Muscle layer of colon (tissue), 2 donors: ENCODE measurements at regions not wholly inside any gene's neighbourhood (a gene's known extent, or its start where the extent isn't known, plus 50 kb on each side); places are given as distances from the start of the nearest gene placed in this dataset.
"Not testable (repeated sequence)": the region's sequence is repeated elsewhere in the genome, so short reads cannot be mapped to it uniquely, and the experiment has no call there.

Experiments
- H3K27ac ChIP-seq: one replicate; pipeline ENCODE4 v1.7.0; 2013; ENCODE audit warnings: low read depth, mild to moderate bottlenecking, low read length, moderate library complexity
- H3K27me3 ChIP-seq, 2 donors: one replicate each; pipeline ENCODE4 v1.7.0; 2013; ENCODE audit warnings: low read length in 2 of 2, mild to moderate bottlenecking in 2 of 2; ENCODE audit not compliant: insufficient read depth in 2 of 2, control insufficient read depth in 1 of 2
- H3K36me3 ChIP-seq: one replicate; pipeline ENCODE4 v1.7.0; 2013; ENCODE audit warnings: mild to moderate bottlenecking, low read length; ENCODE audit not compliant: insufficient read depth
- H3K4me1 ChIP-seq: one replicate; pipeline ENCODE4 v1.7.0; 2013; ENCODE audit warnings: mild to moderate bottlenecking, low read length; ENCODE audit not compliant: insufficient read depth
- H3K4me3 ChIP-seq, 2 donors: one replicate each; pipeline ENCODE4 v1.7.0; 2013; ENCODE audit warnings: low read length in 2 of 2, low read depth in 1 of 2, mild to moderate bottlenecking in 1 of 2, moderate library complexity in 1 of 2
- H3K9ac ChIP-seq: one replicate; pipeline ENCODE4 v1.7.0; 2013; ENCODE audit warnings: low read length
- H3K9me3 ChIP-seq: one replicate; pipeline ENCODE4 v1.7.0; 2013; ENCODE audit warnings: mild to moderate bottlenecking, low read length
- donor health status: abdominal sarcoma.
- donor health status: Adenocarcinoma of cecum.

DNA sequence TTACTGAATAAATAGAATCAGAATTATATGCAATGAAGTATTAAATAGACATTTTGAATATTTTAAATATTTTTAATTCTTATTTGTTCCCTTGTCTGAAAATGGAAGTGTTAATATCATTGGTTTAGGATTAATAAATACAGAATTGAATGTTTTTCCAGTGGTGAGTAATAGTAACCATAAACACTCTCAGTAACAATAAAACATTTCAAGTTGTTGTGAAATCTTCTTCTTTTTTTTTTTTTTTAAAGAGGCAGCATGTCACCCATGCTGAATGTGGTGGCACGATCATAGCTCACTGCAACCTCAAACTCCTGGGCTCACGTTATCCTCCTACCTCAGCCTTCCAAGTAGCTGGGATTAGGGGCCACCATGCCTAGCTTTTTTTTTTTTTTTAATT is 86.2 kb upstream of the ZBTB18 start:
- H3K9me3 ChIP-seq: no peaks in the 10 kb centered on the region
- H3K4me1 ChIP-seq: no peaks in the 10 kb centered on the region
- H3K9ac ChIP-seq: no peak overlapping the region
- no peak overlapping the region for H3K27ac ChIP-seq
- H3K36me3 ChIP-seq: no peaks in the 10 kb centered on the region
- H3K4me3 ChIP-seq: no peak overlapping the region
- no peaks in the 10 kb centered on the region for H3K27me3 ChIP-seq

DNA sequence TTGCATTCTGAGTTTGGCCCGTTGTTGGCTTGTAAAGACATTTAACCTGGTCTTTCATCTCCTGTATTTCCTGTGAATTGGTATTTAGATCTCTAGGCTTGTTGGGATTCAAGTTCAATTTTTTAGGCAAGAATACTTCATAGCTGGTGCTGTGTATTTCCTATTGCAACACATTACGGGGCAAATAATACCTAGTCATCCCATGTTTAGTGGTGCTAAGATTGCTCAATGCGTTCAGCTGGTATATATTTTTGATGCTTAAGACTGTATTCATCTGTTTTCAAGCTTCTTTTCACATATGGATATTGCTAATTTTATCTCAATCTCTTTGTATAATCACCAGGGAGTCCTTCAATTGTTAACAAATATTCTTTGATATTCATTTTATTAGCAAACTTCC is 87.5 kb upstream of the ZBTB18 start:
- no peaks in the 10 kb centered on the region for H3K27me3 ChIP-seq
- no peaks in the 10 kb centered on the region for H3K4me1 ChIP-seq
- H3K9me3 ChIP-seq: no peaks in the 10 kb centered on the region

DNA sequence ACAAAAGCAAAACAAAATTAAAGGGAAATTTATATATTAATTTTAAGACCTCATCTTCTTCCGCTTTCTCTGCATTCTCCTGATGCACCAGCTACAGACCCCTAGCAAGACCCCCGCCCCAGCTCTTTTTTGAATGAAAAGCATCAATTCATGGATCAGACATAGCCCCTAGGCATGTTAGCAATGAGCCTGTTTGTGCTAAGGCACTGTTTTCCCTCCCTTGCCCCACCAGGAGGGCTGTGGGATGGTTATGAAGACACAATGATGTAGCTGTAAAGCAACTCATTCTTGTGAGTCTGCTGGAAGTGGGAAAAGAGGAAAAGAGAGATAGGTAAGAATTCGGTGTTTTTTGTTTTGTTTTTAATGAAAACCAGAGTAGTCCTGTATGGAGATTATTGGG is 88.5 kb upstream of the ZBTB18 start:
- Histone ChIP-seq H3K9ac (no peak overlapping the region), H3K27ac (no peak overlapping the region), H3K9me3 (no peaks in the 10 kb centered on the region), H3K36me3 (no peaks in the 10 kb centered on the region), H3K4me1 (no peaks in the 10 kb centered on the region), H3K4me3 (no peak overlapping the region), H3K27me3 (no peaks in the 10 kb centered on the region)

More for the DNA sequence above, 87.5 kb upstream of the ZBTB18 start:
- Histone ChIP-seq H3K27ac (no peak overlapping the region), H3K4me3 (no peak overlapping the region), H3K36me3 (no peaks in the 10 kb centered on the region), H3K9ac (no peak overlapping the region)

GRCh38 chr1:243959998-243960397 is 91.1 kb upstream of the ZBTB18 start:
- H3K4me3 ChIP-seq: no peak overlapping the region
- H3K4me1 ChIP-seq: no peaks in the 10 kb centered on the region
- no peak overlapping the region for H3K27ac ChIP-seq
- H3K9ac ChIP-seq: no peak overlapping the region
- H3K27me3 ChIP-seq: no peaks in the 10 kb centered on the region
- H3K9me3 ChIP-seq: no peaks in the 10 kb centered on the region
- no peaks in the 10 kb centered on the region for H3K36me3 ChIP-seq

- H3K27me3 ChIP-seq: no peaks in the 10 kb centered on the region
- no peaks in the 10 kb centered on the region for H3K36me3 ChIP-seq
- H3K27ac ChIP-seq: no peak overlapping the region
- no peaks in the 10 kb centered on the region for H3K9me3 ChIP-seq
- H3K4me1 ChIP-seq: no peaks in the 10 kb centered on the region
- no peak overlapping the region for H3K4me3 ChIP-seq
- no peak overlapping the region for H3K9ac ChIP-seq
These were observed 93.9 kb upstream of the ZBTB18 start for GRCh38 chr1:243957141-243957540.

DNA sequence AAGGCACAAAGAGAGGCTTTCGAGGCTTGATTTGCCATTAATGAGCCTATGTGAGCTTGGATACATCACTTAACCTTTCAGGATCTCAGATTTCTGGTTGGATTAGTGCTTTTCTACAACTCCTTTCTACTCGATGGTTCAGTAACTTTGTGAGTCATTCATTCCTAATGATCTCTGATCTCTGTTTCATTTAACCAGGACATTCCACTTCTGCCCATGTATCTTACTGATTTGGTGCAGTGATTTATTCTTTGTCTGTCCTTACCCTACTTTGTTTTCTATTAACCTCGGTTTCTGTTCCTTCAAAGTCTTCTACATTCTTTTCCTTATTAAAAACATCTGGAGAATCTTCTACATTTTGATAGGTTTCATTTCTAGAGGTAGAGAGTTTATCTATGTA is 94.6 kb upstream of the ZBTB18 start:
- Histone ChIP-seq H3K9me3 (no peaks in the 10 kb centered on the region), H3K27me3 (no peaks in the 10 kb centered on the region), H3K36me3 (no peaks in the 10 kb centered on the region), H3K9ac (no peak overlapping the region), H3K4me1 (no peaks in the 10 kb centered on the region), H3K4me3 (no peak overlapping the region), H3K27ac (no peak overlapping the region)

DNA sequence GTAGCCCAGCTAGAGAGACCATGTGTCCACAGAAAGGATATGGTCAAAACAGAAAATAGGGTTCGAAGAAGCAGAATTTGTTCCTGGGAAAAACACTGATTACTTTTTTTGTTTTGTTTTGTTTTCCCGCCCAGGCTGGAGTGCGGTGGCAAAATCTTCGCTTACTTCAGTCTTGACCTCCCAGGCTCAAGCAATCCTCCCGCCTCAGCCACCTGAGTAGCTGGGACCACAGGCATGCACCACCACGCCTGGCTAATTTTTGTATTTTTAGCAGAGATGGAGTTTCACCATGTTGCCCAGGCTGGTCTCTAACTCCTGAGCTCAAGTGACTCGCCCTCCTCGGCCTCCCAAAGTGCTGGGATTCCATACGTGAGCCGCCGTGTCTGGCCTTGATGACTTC is 99.9 kb upstream of the ZBTB18 start:
- not testable (repeated sequence) for H3K4me3 ChIP-seq, H3K27ac ChIP-seq, H3K4me1 ChIP-seq

GRCh38 chr1:243950166-243950565 is 100.1 kb upstream of the AKT3 start:
- Histone ChIP-seq H3K4me1 (no peaks in the 10 kb centered on the region), H3K36me3 (no peaks in the 10 kb centered on the region), H3K9ac (no peak overlapping the region), H3K27ac (no peak overlapping the region), H3K27me3 (no peaks in the 10 kb centered on the region), H3K4me3 (no peak overlapping the region), H3K9me3 (no peaks in the 10 kb centered on the region)

More for the DNA sequence above, 99.9 kb upstream of the ZBTB18 start:
- not testable (repeated sequence) for H3K36me3 ChIP-seq, H3K9me3 ChIP-seq, H3K27me3 ChIP-seq, H3K9ac ChIP-seq

DNA sequence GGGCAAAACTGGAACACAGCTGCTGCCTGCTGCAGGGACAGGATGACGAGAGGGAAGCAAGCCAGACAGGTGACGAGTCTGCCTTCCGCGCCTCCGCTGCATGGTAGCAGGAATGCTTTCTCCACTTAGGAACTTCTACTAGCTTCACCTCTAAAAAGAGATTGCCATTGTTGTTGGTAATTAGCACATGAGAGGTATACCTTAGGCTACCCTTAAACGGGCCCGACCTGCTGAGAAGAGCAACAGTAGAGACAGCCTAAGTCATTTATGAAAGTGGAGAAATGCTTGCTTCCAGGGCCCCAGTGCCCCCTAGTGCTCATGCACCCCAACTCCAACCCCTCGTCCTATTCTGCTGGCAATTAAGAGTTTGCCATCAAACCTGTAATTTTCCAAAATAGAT is 96.9 kb upstream of the AKT3 start:
- Histone ChIP-seq H3K9me3 (no peaks in the 10 kb centered on the region), H3K4me1 (no peaks in the 10 kb centered on the region), H3K27me3 (no peaks in the 10 kb centered on the region), H3K4me3 (no peak overlapping the region), H3K27ac (no peak overlapping the region), H3K36me3 (no peaks in the 10 kb centered on the region), H3K9ac (no peak overlapping the region)

GRCh38 chr1:243946253-243946652 is 96.2 kb upstream of the AKT3 start:
- Histone ChIP-seq H3K4me1 (no peaks in the 10 kb centered on the region), H3K36me3 (no peaks in the 10 kb centered on the region), H3K27me3 (no peaks in the 10 kb centered on the region), H3K4me3 (no peak overlapping the region), H3K27ac (no peak overlapping the region), H3K9ac (no peak overlapping the region), H3K9me3 (no peaks in the 10 kb centered on the region)

- H3K27ac ChIP-seq: no peak overlapping the region
- H3K36me3 ChIP-seq: no peaks in the 10 kb centered on the region
- H3K9ac ChIP-seq: no peak overlapping the region
- no peak overlapping the region for H3K4me3 ChIP-seq
- no peaks in the 10 kb centered on the region for H3K4me1 ChIP-seq
- no peaks in the 10 kb centered on the region for H3K27me3 ChIP-seq
- H3K9me3 ChIP-seq: no peaks in the 10 kb centered on the region
These were observed 95.7 kb upstream of the AKT3 start for GRCh38 chr1:243945727-243946126.

- H3K4me3 ChIP-seq: no peak overlapping the region
- no peak overlapping the region for H3K27ac ChIP-seq
- H3K27me3 ChIP-seq: no peaks in the 10 kb centered on the region
- no peaks in the 10 kb centered on the region for H3K9me3 ChIP-seq
- no peak overlapping the region for H3K9ac ChIP-seq
- H3K36me3 ChIP-seq: no peaks in the 10 kb centered on the region
- H3K4me1 ChIP-seq: no peaks in the 10 kb centered on the region
These were observed 94.6 kb upstream of the AKT3 start for GRCh38 chr1:243944429-243945160.
